ENCODE measurements at regions not wholly inside any gene's neighbourhood (a gene's known extent, or its start where the extent isn't known, plus 50 kb on each side); places are given as distances from the start of the nearest gene placed in this dataset.
"Not testable (repeated sequence)": the region's sequence is repeated elsewhere in the genome, so short reads cannot be mapped to it uniquely, and the experiment has no call there.

DNA sequence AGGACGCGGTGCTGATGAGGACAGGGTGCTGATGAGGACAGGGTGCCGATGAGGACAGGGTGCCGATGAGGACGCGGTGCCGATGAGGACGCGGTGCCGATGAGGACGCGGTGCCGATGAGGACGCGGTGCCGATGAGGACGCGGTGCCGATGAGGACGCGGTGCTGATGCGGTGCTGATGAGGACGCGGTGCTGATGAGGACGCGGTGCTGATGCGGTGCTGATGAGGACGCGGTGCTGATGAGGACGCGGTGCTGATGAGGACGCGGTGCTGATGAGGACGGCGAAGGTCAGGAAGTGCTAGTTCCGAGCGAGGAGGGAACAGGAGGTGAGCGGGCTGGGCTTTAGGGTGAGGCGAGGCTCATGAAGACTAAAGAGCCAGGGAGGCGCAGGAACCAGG is 399.9 kb downstream of the SMOC2 start:
- ATAC-seq (replicated peaks); H3K4me3 Mint-ChIP-seq; DNase-seq; H3K27ac Mint-ChIP-seq; H3K4me1 Mint-ChIP-seq (ENCODE audit: low read depth in 2 of 2); H3K36me3 Mint-ChIP-seq (ENCODE audit: insufficient read depth): not testable (repeated sequence)
- Mint-ChIP-seq H3K9me3 (peaks cover 4 to 13% of the 10 kb centered on the region in 2 donors), H3K27me3 (peaks cover 15 to 25% of the 10 kb centered on the region in 2 donors)

DNA sequence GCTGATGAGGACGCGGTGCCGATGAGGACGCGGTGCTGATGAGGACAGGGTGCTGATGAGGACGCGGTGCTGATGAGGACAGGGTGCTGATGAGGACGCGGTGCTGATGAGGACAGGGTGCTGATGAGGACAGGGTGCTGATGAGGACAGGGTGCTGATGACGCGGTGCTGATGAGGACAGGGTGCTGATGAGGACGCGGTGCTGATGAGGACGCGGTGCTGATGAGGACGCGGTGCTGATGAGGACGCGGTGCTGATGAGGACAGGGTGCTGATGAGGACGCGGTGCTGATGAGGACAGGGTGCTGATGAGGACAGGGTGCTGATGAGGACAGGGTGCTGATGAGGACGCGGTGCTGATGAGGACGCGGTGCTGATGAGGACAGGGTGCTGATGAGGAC is 399.3 kb downstream of the SMOC2 start:
- Mint-ChIP-seq H3K27me3 (peaks cover 21 to 31% of the 10 kb centered on the region in 2 donors), H3K9me3 (peaks cover 4 to 13% of the 10 kb centered on the region in 2 donors)
- not testable (repeated sequence) for H3K4me1 Mint-ChIP-seq (ENCODE audit: low read depth in 2 of 2)

GRCh38 chr6:168838037-168838399 is 397.0 kb downstream of the SMOC2 start:
- Mint-ChIP-seq H3K27me3 (peaks cover 23 to 38% of the 10 kb centered on the region in 2 donors), H3K36me3 (ENCODE audit: insufficient read depth) (no peaks in the 10 kb centered on the region), H3K27ac (no peak overlapping the region), H3K9me3 (peaks cover 4 to 13% of the 10 kb centered on the region in 2 donors), H3K4me3 (no peak overlapping the region), H3K4me1 (ENCODE audit: low read depth in 2 of 2) (peaks cover 5 to 7% of the 10 kb centered on the region in 2 donors)
- no peak for ATAC-seq (replicated peaks)
- no peak for DNase-seq

More for the DNA sequence above, 399.3 kb downstream of the SMOC2 start:
- not testable (repeated sequence) for ATAC-seq (replicated peaks); H3K4me3 Mint-ChIP-seq; H3K36me3 Mint-ChIP-seq (ENCODE audit: insufficient read depth); H3K27ac Mint-ChIP-seq; DNase-seq

GRCh38 chr6:168837254-168838036 is 396.5 kb downstream of the SMOC2 start:
- H3K27me3 Mint-ChIP-seq: peaks cover 23 to 38% of the 10 kb centered on the region in 2 donors
- DNase-seq: no peak
- no peak for ATAC-seq (replicated peaks)
- H3K36me3 Mint-ChIP-seq (ENCODE audit: insufficient read depth): no peaks in the 10 kb centered on the region
- H3K9me3 Mint-ChIP-seq: peaks cover 4 to 13% of the 10 kb centered on the region in 2 donors
- peaks cover 5 to 7% of the 10 kb centered on the region in 2 donors for H3K4me1 Mint-ChIP-seq (ENCODE audit: low read depth in 2 of 2)
- no peak overlapping the region for H3K27ac Mint-ChIP-seq
- H3K4me3 Mint-ChIP-seq: no peak overlapping the region

DNA sequence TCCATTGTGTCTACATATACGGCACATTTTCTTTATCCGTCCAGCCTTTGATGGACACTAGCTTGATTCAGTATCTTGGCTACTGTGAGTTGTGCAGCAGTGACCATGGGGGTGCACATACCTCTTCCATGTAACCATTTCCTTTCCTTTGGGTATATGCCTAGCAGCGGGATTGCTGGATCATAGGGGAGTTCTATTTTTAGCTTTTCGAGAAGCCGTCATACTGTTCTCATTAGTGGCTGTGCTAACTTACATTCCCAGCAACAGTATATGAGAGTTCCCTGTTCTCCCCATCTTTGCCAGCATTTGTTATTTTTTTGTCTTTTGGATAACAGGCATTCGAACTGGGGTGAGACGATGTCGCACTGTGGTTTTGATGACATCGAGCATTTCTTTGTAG is 395.0 kb downstream of the SMOC2 start:
- DNase-seq (no peak), ATAC-seq (replicated peaks) (no peak)
- Mint-ChIP-seq H3K4me3 (no peak overlapping the region), H3K27me3 (peaks cover 23 to 38% of the 10 kb centered on the region in 2 donors), H3K36me3 (ENCODE audit: insufficient read depth) (no peaks in the 10 kb centered on the region), H3K4me1 (ENCODE audit: low read depth in 2 of 2) (peaks cover 5 to 7% of the 10 kb centered on the region in 2 donors), H3K9me3 (peaks cover 3 to 13% of the 10 kb centered on the region in 2 donors), H3K27ac (peak overlapping the region in 1 of 2 donors; percentile 7)

DNA sequence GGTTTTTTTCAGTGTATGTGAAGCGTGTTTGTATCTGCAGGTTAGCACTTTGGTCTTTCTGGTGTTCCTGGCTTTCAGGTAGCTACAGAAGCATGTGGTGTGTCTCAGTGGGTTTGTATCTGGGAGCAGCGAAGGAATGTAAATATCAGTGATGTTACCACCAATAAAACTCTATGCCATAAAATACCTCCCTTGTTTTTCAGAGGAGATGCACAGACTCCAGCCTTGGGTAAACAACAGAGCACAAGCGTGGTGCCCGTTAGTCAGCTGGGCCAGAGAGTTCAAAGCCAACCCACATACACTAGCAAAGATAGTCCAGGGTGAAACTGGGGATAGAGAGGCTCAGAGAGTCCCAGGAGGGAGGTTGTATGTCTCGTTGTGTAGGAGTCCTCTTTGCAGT is 393.8 kb downstream of the SMOC2 start:
- H3K36me3 Mint-ChIP-seq (ENCODE audit: insufficient read depth): no peaks in the 10 kb centered on the region
- peaks cover 23 to 38% of the 10 kb centered on the region in 2 donors for H3K27me3 Mint-ChIP-seq
- no peak for DNase-seq
- peaks cover 5 to 7% of the 10 kb centered on the region in 2 donors for H3K4me1 Mint-ChIP-seq (ENCODE audit: low read depth in 2 of 2)
- ATAC-seq (replicated peaks): no peak
- H3K27ac Mint-ChIP-seq: no peak overlapping the region
- no peak overlapping the region for H3K4me3 Mint-ChIP-seq
- H3K9me3 Mint-ChIP-seq: peaks cover 3 to 13% of the 10 kb centered on the region in 2 donors

DNA sequence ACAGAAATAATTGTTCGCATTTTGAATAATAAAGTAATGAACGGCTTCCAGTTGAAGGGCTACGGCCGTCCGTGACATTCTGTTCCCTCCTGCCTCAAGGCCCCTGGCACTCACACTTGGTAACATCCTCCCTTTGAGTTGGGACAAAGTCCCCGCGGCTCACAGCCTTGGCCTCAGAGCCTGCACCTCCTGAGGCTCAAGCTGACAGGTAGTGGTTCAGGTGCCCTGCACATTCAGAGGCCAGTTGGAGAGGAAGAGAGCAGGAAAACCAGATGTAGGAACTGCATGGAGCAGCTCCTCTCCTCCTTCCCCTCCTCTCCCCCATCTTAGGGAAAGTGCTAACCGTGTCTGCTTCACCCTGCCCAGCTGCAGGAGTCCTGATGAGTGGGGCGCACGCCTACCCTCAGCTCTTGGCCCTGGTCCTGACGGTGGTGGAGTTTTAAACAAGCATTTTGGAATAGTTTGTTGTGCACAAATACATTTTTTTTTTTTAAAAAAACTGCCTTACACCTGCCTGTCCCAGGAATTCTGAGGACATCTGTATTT is 393.1 kb downstream of the SMOC2 start:
- no peak for DNase-seq
- H3K9me3 Mint-ChIP-seq: peaks cover 0 to 6% of the 10 kb centered on the region in 2 donors
- H3K27me3 Mint-ChIP-seq: peaks cover 23 to 38% of the 10 kb centered on the region in 2 donors
- H3K4me1 Mint-ChIP-seq (ENCODE audit: low read depth in 2 of 2): peaks cover 2 to 3% of the 10 kb centered on the region in 2 donors
- no peaks in the 10 kb centered on the region for H3K36me3 Mint-ChIP-seq (ENCODE audit: insufficient read depth)
- no peak overlapping the region for H3K27ac Mint-ChIP-seq
- no peak overlapping the region for H3K4me3 Mint-ChIP-seq
- no peak for ATAC-seq (replicated peaks)

DNA sequence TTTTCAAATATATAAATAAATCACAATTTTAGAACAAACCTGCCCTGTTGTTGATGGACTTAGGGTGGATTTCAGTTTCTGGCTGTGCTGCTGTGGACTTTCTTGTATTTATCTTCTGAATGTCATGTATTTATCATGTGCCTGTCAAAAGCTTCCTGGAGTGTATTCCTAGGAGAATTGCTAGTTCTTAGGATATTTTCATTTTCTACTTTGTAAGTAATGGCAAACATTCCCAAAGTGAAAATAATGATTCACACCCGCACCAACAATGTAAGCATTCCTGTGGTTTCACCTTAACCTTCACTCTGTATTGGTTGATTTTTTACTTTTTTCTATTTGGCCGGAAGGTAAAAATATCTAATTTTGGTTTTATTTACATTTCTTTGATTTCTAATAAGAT is 387.8 kb downstream of the SMOC2 start:
- Mint-ChIP-seq H3K36me3 (ENCODE audit: insufficient read depth) (no peaks in the 10 kb centered on the region), H3K4me3 (no peak overlapping the region), H3K27ac (no peak overlapping the region), H3K4me1 (ENCODE audit: low read depth in 2 of 2) (no peaks in the 10 kb centered on the region), H3K27me3 (no peaks in the 10 kb centered on the region), H3K9me3 (no peaks in the 10 kb centered on the region)
- no peak for DNase-seq
- no peak for ATAC-seq (replicated peaks)

DNA sequence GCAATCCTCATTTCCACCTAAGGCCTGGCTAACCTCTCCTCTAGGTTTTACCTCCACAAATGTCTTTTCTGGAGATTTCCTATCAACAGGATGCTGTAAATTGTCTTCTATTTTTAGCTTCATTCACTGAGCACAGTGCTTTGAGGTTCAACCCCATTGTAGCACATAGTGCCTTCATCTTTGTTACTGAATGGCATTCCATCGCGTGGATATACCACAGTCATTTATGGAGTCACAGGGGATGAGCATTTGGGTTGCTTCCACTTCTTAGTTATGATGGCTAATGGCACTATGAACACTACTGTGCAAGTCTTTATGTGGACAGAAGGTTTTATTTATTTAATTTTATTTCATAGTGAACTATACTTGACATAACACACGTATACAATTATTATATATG is 387.1 kb downstream of the SMOC2 start:
- Mint-ChIP-seq H3K4me3 (no peak overlapping the region), H3K36me3 (ENCODE audit: insufficient read depth) (no peaks in the 10 kb centered on the region), H3K27me3 (no peaks in the 10 kb centered on the region), H3K27ac (no peak overlapping the region), H3K9me3 (no peaks in the 10 kb centered on the region), H3K4me1 (ENCODE audit: low read depth in 2 of 2) (no peaks in the 10 kb centered on the region)
- no peak for DNase-seq
- ATAC-seq (replicated peaks): no peak

GRCh38 chr6:168827586-168827871 is 386.5 kb downstream of the SMOC2 start:
- ATAC-seq (replicated peaks): no peak
- Mint-ChIP-seq H3K36me3 (ENCODE audit: insufficient read depth) (no peaks in the 10 kb centered on the region), H3K4me3 (no peak overlapping the region)

DNA sequence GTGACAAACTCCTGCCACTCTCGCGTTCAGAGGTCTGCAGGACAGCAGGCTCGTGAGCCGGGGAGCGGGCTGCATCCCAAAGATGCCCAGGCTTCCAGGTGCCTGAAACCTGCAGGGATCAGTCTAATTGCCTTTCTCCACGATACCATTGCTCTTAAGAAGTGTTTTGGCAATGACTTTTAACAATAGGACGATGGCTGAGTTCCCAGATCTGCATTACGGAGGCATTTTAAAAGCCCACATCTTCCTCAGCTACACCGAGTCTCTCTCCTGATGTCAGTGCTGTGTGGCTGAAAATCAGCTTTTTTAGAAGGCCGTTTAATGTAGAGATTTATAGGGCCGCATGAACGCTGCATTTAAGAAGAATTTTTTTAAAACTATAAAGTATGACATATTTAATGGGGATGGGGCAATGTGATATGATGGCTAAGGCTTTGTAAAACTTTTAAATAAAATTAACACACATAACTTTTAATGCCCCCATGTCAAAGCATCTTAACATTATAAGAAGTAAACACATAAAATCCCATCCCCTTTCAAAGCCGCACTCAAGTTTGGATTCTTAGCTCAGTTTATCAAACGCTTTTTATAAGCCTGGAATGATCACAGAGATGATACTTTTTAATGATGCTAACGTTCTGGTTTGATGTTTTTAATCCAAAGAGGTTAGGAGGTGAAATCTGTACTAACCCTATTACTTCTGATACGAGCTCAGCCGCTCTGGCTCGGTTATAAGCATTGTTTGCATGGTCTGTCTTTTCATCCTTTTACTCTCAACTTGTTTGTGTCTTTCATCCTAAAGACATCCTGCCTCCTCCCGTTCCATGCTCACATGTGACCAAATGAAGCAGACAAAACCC is 386.0 kb downstream of the SMOC2 start:
- H3K4me1 Mint-ChIP-seq (ENCODE audit: low read depth in 2 of 2): no peaks in the 10 kb centered on the region
- no peak overlapping the region for H3K27ac Mint-ChIP-seq
- no peaks in the 10 kb centered on the region for H3K36me3 Mint-ChIP-seq (ENCODE audit: insufficient read depth)
- no peak overlapping the region for H3K4me3 Mint-ChIP-seq
- H3K9me3 Mint-ChIP-seq: no peaks in the 10 kb centered on the region
- no peak for ATAC-seq (replicated peaks)
- no peaks in the 10 kb centered on the region for H3K27me3 Mint-ChIP-seq
- no peak for DNase-seq

More at GRCh38 chr6:168827586-168827871, 386.5 kb downstream of the SMOC2 start:
- DNase-seq: no peak
- Mint-ChIP-seq H3K9me3 (no peaks in the 10 kb centered on the region), H3K27ac (no peak overlapping the region), H3K4me1 (ENCODE audit: low read depth in 2 of 2) (no peaks in the 10 kb centered on the region), H3K27me3 (no peaks in the 10 kb centered on the region)

- Mint-ChIP-seq H3K27ac (no peak overlapping the region), H3K4me3 (no peak overlapping the region), H3K9me3 (no peaks in the 10 kb centered on the region), H3K4me1 (ENCODE audit: low read depth in 2 of 2) (no peaks in the 10 kb centered on the region), H3K27me3 (no peaks in the 10 kb centered on the region), H3K36me3 (ENCODE audit: insufficient read depth) (no peaks in the 10 kb centered on the region)
- no peak for DNase-seq
- ATAC-seq (replicated peaks): no peak
Observed at GRCh38 chr6:168826078-168826390, 385.1 kb downstream of the SMOC2 start.

DNA sequence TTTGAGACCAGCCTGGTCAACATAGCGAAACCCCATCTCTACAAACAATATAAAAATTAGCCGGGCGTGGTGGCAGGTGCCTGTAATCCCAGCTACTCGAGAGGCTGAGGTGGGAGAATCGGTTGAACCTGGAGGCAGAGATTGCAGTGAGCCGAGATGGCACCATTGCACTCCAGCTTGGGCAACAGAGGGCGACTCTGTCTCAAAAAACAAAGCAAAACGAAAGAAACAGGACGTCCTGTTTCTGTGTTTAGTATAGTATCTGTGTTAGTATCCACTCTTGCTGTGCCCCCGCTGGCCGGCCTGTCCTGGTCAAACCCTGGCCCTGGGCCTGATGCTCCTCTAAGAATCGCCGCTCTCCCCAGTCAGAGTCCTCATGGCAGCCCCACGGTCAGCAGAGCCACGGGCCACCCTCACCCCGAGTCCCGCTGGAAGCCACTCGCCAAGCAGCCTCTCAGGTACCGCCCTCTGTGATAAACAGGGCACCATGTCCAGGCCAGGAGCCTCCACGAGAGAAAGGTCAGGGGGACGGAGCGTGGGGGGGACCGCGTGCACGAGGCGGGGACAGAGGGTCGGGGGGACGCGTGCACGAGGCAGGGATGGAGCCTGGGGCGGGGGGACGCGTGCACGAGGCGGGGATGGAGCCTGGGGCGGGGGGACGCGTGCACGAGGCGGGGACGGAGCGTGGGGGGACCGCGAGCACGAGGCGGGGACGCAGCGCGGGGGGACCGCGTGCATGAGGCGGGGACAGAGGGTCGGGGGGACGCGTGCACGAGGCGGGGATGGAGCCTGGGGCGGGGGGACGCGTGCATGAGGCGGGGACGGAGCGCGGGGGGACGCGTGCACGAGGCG is 384.5 kb downstream of the SMOC2 start:
- DNase-seq: no peak
- Mint-ChIP-seq H3K4me1 (ENCODE audit: low read depth in 2 of 2) (no peaks in the 10 kb centered on the region), H3K36me3 (ENCODE audit: insufficient read depth) (no peaks in the 10 kb centered on the region), H3K9me3 (no peaks in the 10 kb centered on the region), H3K27me3 (no peaks in the 10 kb centered on the region), H3K27ac (no peak overlapping the region), H3K4me3 (no peak overlapping the region)
- ATAC-seq (replicated peaks): no peak

Data from effector memory CD8-positive, alpha-beta T cell (primary cell).